ENCODE measurements at regions not wholly inside any gene's neighbourhood (a gene's known extent, or its start where the extent isn't known, plus 50 kb on each side); places are given as distances from the start of the nearest gene placed in this dataset.

GRCh38 chr3:6510713-6511112, 350.2 kb upstream of the GRM7 start:
- DNase-seq (ENCODE audit: low read depth): no peak

GRCh38 chr3:6512172-6512800, 348.6 kb upstream of the GRM7 start:
- DNase-seq (ENCODE audit: low read depth): no peak

GRCh38 chr3:6516143-6516542, 344.8 kb upstream of the GRM7 start:
- DNase-seq (ENCODE audit: low read depth): no peak

GRCh38 chr3:6516694-6517093, 344.2 kb upstream of the GRM7 start:
- DNase-seq (ENCODE audit: low read depth): no peak

- DNase-seq (ENCODE audit: low read depth): no peak
Observed at GRCh38 chr3:6518709-6519345, 342.1 kb upstream of the GRM7 start.

- DNase-seq (ENCODE audit: low read depth): no peak
Observed at GRCh38 chr3:6521369-6522113, 339.4 kb upstream of the GRM7 start.

- no peak for DNase-seq (ENCODE audit: low read depth)
Observed at GRCh38 chr3:6522191-6522590, 338.7 kb upstream of the GRM7 start.

- DNase-seq (ENCODE audit: low read depth): no peak
Observed at GRCh38 chr3:6523043-6523442, 337.9 kb upstream of the GRM7 start.

- no peak for DNase-seq (ENCODE audit: low read depth)
Observed at GRCh38 chr3:6524479-6524878, 336.4 kb upstream of the GRM7 start.

- DNase-seq (ENCODE audit: low read depth): no peak
Observed at GRCh38 chr3:6526321-6526720, 334.6 kb upstream of the GRM7 start.

GRCh38 chr3:6526861-6527260, 334.1 kb upstream of the GRM7 start:
- DNase-seq (ENCODE audit: low read depth): no peak

- DNase-seq (ENCODE audit: low read depth): no peak
Observed at GRCh38 chr3:6528951-6529350, 332.0 kb upstream of the GRM7 start.

- DNase-seq (ENCODE audit: low read depth): no peak
Observed at GRCh38 chr3:6531153-6531552, 329.8 kb upstream of the GRM7 start.

GRCh38 chr3:6532101-6532500, 328.8 kb upstream of the GRM7 start:
- DNase-seq (ENCODE audit: low read depth): no peak

GRCh38 chr3:6540981-6541380, 319.9 kb upstream of the GRM7 start:
- no peak for DNase-seq (ENCODE audit: low read depth)

- no peak for DNase-seq (ENCODE audit: low read depth)
Observed at GRCh38 chr3:6542795-6543194, 318.1 kb upstream of the GRM7 start.

- no peak for DNase-seq (ENCODE audit: low read depth)
Observed at GRCh38 chr3:6549296-6549695, 311.6 kb upstream of the GRM7 start.

GRCh38 chr3:6551165-6551564, 309.8 kb upstream of the GRM7 start:
- DNase-seq (ENCODE audit: low read depth): no peak

- DNase-seq (ENCODE audit: low read depth): no peak
Observed at GRCh38 chr3:6560259-6560658, 300.7 kb upstream of the GRM7 start.

GRCh38 chr3:6567241-6567640, 293.7 kb upstream of the GRM7 start:
- DNase-seq (ENCODE audit: low read depth): no peak

- DNase-seq (ENCODE audit: low read depth): no peak
Observed at GRCh38 chr3:6568999-6569493, 291.9 kb upstream of the GRM7 start.

- no peak for DNase-seq (ENCODE audit: low read depth)
Observed at GRCh38 chr3:6571448-6571847, 289.5 kb upstream of the GRM7 start.

GRCh38 chr3:6577584-6577983, 283.3 kb upstream of the GRM7 start:
- no peak for DNase-seq (ENCODE audit: low read depth)

Measured in CMK (cell line).